LNCaP clone FGC (cell line): ENCODE measurements at regions not wholly inside any gene's neighbourhood (a gene's known extent, or its start where the extent isn't known, plus 50 kb on each side); places are given as distances from the start of the nearest gene placed in this dataset.
"Not testable (repeated sequence)": the region's sequence is repeated elsewhere in the genome, so short reads cannot be mapped to it uniquely, and the experiment has no call there.

Experiments used
- DNase-seq: peaks from one replicate; pipeline ENCODE4 v3.0.0-alpha.2; 2011; ENCODE audit warnings: low read depth
- H3K4me3 ChIP-seq: 2 replicates; pipeline ENCODE4 v1.5.1; 2011; ENCODE audit warnings: mild to moderate bottlenecking, low read depth, low read length, control low read depth
- TF ChIP-seq, protein P1 (sequence below): IDR thresholded peaks from 2 replicates; pipeline ENCODE4 v1.5.1; 2012; ENCODE audit warnings: mild to moderate bottlenecking; ENCODE audit not compliant: control insufficient read depth, insufficient read depth; ENCODE audit errors: extremely low read depth

DNA sequence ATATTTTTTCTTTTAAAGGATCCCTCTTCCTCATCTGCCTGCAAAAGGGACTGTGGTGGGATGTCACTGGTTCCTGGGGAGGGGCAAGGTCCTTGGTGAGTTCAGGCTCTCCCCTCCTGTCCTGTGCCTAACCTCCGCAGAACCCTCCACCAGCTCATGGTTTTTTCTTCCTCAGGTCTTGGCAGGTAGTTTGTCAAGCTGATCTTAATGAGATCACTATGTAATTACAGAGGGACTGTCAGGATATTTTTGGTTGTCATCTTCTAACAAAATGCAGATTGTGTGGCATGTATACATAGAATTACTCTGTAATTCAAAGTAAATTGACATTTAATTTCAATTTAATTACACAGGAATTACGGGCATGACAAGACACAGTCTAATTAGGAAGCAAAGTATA lies 150.3 kb upstream of the SEMA6A start:
- H3K4me3 ChIP-seq, result no peak overlapping the region
- TF ChIP-seq, protein P1, sequence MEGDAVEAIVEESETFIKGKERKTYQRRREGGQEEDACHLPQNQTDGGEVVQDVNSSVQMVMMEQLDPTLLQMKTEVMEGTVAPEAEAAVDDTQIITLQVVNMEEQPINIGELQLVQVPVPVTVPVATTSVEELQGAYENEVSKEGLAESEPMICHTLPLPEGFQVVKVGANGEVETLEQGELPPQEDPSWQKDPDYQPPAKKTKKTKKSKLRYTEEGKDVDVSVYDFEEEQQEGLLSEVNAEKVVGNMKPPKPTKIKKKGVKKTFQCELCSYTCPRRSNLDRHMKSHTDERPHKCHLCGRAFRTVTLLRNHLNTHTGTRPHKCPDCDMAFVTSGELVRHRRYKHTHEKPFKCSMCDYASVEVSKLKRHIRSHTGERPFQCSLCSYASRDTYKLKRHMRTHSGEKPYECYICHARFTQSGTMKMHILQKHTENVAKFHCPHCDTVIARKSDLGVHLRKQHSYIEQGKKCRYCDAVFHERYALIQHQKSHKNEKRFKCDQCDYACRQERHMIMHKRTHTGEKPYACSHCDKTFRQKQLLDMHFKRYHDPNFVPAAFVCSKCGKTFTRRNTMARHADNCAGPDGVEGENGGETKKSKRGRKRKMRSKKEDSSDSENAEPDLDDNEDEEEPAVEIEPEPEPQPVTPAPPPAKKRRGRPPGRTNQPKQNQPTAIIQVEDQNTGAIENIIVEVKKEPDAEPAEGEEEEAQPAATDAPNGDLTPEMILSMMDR, result no peak
- no peak for DNase-seq

DNA sequence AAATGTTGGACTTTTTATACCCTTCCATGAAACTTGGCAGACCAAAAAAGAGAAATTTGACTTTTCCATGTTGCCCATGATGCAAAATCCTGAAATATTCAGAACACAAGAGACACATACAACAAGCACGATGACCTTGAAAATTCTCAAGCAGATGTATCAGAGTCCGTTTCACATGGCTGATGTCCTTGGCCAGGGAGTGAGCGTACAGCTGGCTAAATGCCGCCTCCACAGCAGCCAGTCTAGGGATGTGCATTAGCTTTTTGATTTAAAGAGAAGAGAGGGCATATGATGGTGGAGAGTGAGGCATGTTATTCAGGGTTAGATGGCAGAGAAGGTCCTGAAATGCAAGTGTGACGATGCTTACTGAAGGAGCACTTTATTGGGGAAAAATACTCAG lies 148.0 kb upstream of the SEMA6A start:
- H3K4me3 ChIP-seq, result no peak overlapping the region

DNA sequence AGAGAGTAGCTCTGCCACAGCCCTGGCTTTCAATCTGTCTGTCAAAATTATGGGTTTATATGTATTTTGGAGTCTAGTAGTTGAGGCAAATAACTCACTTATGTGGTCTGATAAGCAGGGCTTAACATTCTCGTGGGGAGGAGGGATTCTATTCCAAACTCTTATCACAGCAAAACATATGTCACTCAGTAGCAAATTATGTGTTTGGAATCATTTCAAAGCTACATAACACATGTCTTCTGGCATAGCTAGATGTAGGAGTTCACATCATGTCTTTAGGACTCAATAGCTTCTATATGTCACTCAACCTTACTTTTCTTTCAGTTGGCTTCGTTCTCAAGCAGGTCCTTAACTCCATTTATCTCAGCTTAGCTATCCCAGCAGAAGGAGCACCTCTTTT lies 144.5 kb upstream of the SEMA6A start:
- DNase-seq, result no peak
- no peak overlapping the region for H3K4me3 ChIP-seq
- TF ChIP-seq, protein P1, result no peak

More for the DNA sequence above, 148.0 kb upstream of the SEMA6A start:
- DNase-seq, result no peak
- TF ChIP-seq, protein P1, result no peak

DNA sequence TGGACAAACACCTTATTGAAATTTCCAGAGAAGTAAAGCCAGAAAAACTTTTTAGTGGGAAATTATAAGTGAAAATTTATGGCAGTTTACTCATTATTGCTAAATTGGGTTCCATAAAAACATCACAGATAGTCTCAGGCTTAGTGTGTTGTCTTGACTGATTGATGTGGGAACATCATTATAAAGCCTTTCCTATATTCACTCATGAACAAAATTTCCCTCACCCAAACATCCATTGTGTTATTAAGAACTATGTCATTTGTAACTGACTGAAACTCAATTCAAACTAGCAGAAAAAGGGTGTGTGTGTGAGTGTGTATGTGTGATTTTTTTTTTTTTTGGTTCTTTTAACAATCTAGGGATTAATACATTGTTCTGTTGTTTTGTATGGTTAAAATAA lies 143.7 kb upstream of the SEMA6A start:
- TF ChIP-seq, protein P1, result no peak
- DNase-seq, result no peak

DNA sequence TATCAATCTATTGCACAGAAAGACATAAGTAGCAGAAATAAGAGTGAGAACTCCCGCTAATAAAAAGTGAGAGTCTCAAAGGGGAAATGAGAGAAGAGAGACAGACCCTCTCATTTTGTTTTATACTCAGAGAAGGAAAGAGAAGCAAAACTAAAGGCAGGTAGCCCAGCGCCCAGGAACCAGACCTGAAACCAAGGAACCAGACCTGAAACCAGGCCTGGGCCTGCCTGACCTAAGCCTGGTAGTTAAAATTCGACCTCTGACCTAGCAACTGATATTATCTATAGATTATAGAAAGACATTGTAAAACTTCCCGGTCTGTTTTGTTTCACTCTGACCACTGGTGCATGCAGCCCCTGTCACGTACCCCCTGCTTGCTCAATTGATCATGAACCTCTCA lies 134.5 kb upstream of the SEMA6A start:
- DNase-seq, result no peak
- H3K4me3 ChIP-seq, result no peak overlapping the region
- TF ChIP-seq, protein P1, result no peak

More for the DNA sequence above, 143.7 kb upstream of the SEMA6A start:
- H3K4me3 ChIP-seq, result no peak overlapping the region

DNA sequence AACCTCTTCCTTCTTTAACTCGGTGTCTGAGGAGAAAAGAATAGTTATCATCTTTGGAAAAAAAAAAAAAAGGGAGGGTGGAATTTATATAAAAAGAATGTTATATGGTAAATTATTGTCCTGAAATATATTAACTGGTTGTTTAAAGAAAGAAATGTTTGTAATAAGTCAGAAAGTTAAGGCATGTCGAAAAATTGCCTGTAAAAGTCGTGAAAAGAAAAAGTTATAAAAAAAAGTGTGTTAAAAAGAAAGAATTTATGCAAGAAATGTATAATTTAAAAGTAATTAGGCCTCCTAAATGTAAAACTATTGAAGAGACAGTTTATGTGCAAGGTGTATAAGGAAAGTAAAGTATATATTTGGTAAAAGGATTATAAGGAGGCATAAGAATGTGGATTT lies 130.5 kb upstream of the SEMA6A start:
- DNase-seq, H3K4me3 ChIP-seq: not testable (repeated sequence)

DNA sequence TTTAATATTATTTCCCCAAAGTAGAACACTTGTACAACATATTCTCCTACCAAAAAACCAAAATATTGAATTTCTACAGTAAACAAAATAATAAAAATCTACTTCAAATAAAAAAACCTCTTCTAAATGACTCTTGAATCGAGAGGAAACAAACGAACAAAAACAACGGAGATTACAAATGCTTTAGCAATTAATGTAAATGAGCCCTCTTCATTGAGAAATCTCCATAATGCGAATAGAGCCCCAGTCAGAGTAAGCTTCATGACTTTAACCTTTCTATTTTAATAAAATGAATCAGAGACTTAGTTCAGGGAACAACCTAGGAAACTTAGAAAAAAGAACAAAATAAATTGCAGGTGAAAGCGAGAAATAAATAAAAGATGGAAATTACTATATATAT lies 129.3 kb upstream of the SEMA6A start:
- DNase-seq, result no peak
- TF ChIP-seq, protein P1, result no peak

More for the DNA sequence above, 129.3 kb upstream of the SEMA6A start:
- H3K4me3 ChIP-seq, result no peak overlapping the region
